GM23338 (cell line): ENCODE measurements at regions not wholly inside any gene's neighbourhood (a gene's known extent, or its start where the extent isn't known, plus 50 kb on each side); places are given as distances from the start of the nearest gene placed in this dataset.

Experiments
- ATAC-seq: fragments of 200-7000 bp; cut with Tn5 transposase; 3 replicates; pipeline ENCODE4 v1.9.1; 2020
- DNase-seq: peaks from one replicate; pipeline ENCODE4 v3.0.0-alpha.2; 2015; ENCODE audit warnings: low spot score
- H2AFZ ChIP-seq: fragments of 200-600 bp; sonication (generic); 2 replicates; pipeline ENCODE4 v1.8.0; 2016; ENCODE audit warnings: antibody characterized with exemption, mild to moderate bottlenecking, moderate library complexity
- H3F3A ChIP-seq: fragments of 200-600 bp; sonication (generic); replicated peaks from 2 replicates; pipeline ENCODE4 v1.8.0; 2017; ENCODE audit warnings: antibody characterized with exemption, mixed run types, low read depth
- H3K27ac ChIP-seq: fragments of 200-600 bp; sonication (generic); 2 replicates; pipeline ENCODE4 v1.6.1; 2016; ENCODE audit warnings: low read depth
- H3K27me3 ChIP-seq: fragments of 200-600 bp; sonication (generic); 2 replicates; pipeline ENCODE4 v1.8.0; 2016; ENCODE audit warnings: mild to moderate bottlenecking, mixed run types, moderate library complexity; ENCODE audit not compliant: insufficient read depth
- H3K36me3 ChIP-seq: fragments of 200-600 bp; sonication (generic); 2 replicates; pipeline ENCODE4 v1.8.0; 2016; ENCODE audit warnings: mild to moderate bottlenecking; ENCODE audit not compliant: insufficient read depth
- H3K4me1 ChIP-seq: fragments of 200-600 bp; sonication (generic); 2 replicates; pipeline ENCODE4 v1.8.0; 2016; ENCODE audit warnings: mild to moderate bottlenecking, moderate library complexity; ENCODE audit not compliant: insufficient read depth
- H3K4me2 ChIP-seq: fragments of 200-600 bp; sonication (generic); 2 replicates; pipeline ENCODE4 v1.7.1; 2017; ENCODE audit warnings: mixed run types
- H3K4me3 ChIP-seq: fragments of 200-600 bp; sonication (generic); 2 replicates; pipeline ENCODE4 v1.6.1; 2016; ENCODE audit warnings: mixed run types
- H3K79me2 ChIP-seq: fragments of 200-600 bp; sonication (generic); replicated peaks from 2 replicates; pipeline ENCODE4 v1.8.0; 2017; ENCODE audit warnings: mild to moderate bottlenecking; ENCODE audit not compliant: insufficient read depth
- H3K9me2 ChIP-seq: fragments of 200-600 bp; sonication (generic); 2 replicates; pipeline ENCODE4 v1.8.0; 2017; ENCODE audit not compliant: insufficient read depth
- H4K20me1 ChIP-seq: fragments of 200-600 bp; sonication (generic); replicated peaks from 2 replicates; pipeline ENCODE4 v1.8.0; 2017; ENCODE audit warnings: mild to moderate bottlenecking; ENCODE audit not compliant: insufficient read depth
- H3K27ac Mint-ChIP-seq: 2 replicates; pipeline ENCODE4 v1.8.0; 2020; ENCODE audit warnings: inconsistent platforms, mild to moderate bottlenecking, moderate library complexity, mixed read lengths
- H3K27me3 Mint-ChIP-seq: 3 replicates; pipeline ENCODE4 v1.8.0; 2022; ENCODE audit warnings: low read depth, mild to moderate bottlenecking, moderate library complexity, mixed read lengths, inconsistent platforms; ENCODE audit not compliant: insufficient read depth, poor library complexity
- H3K36me3 Mint-ChIP-seq: 3 replicates; pipeline ENCODE4 v1.8.0; 2021; ENCODE audit warnings: low read depth, mild to moderate bottlenecking, inconsistent platforms, moderate library complexity, mixed read lengths
- H3K4me1 Mint-ChIP-seq: 3 replicates; pipeline ENCODE4 v1.8.0; 2020; ENCODE audit warnings: mild to moderate bottlenecking, inconsistent platforms, mixed read lengths
- H3K4me3 Mint-ChIP-seq: 3 replicates; pipeline ENCODE4 v1.8.0; 2021; ENCODE audit warnings: moderate library complexity, mild to moderate bottlenecking, inconsistent platforms, mixed read lengths
- H3K9me3 Mint-ChIP-seq: 3 replicates; pipeline ENCODE4 v1.8.0; 2020; ENCODE audit warnings: moderate library complexity, mild to moderate bottlenecking, inconsistent platforms, mixed read lengths
- EZH2phosphoT487 ChIP-seq: fragments of 200-600 bp; sonication (generic); IDR thresholded peaks from one replicate; pipeline ENCODE4 v1.8.1; 2018; ENCODE audit warnings: antibody characterized with exemption; ENCODE audit not compliant: unreplicated experiment
- JUNB ChIP-seq: IDR thresholded peaks from one replicate; pipeline ENCODE4 v1.6.1; 2016; ENCODE audit warnings: antibody characterized with exemption; ENCODE audit not compliant: unreplicated experiment
- POLR2AphosphoS5 ChIP-seq: IDR thresholded peaks from 2 replicates; pipeline ENCODE4 v1.6.1; 2016; ENCODE audit warnings: antibody characterized with exemption, low read depth
- ZNF114 ChIP-seq: fragments of 250-450 bp; sonication (Bioruptor Pico); IDR thresholded peaks from 2 replicates; pipeline ENCODE4 v1.5.0; 2020; ENCODE audit warnings: mild to moderate bottlenecking, moderate library complexity
- ZNF331 ChIP-seq: fragments of 250-450 bp; sonication (Bioruptor Pico); IDR thresholded peaks from 2 replicates; pipeline ENCODE4 v1.5.0; 2020; ENCODE audit warnings: low read depth, mild to moderate bottlenecking, moderate library complexity
- TF ChIP-seq, protein P1 (sequence below): fragments of 250-450 bp; sonication (Bioruptor Pico); IDR thresholded peaks from 2 replicates; pipeline ENCODE4 v1.5.0; 2020; ENCODE audit warnings: mild to moderate bottlenecking, moderate library complexity
- TF ChIP-seq, protein P2 (sequence below), 2 experiments: fragments of 200-600 bp in 1 of 2; sonication (generic) in 1 of 2; conservative IDR thresholded peaks; 2 replicates each; pipeline versions ENCODE4 v1.5.1 to v1.6.1; 2016 to 2017; ENCODE audit warnings: antibody characterized with exemption in 2 of 2, low read depth in 2 of 2, mild to moderate bottlenecking in 2 of 2, moderate library complexity in 1 of 2
- TF ChIP-seq, protein P3 (sequence below): IDR thresholded peaks from one replicate; pipeline ENCODE4 v1.6.1; 2018; ENCODE audit warnings: antibody characterized with exemption; ENCODE audit not compliant: unreplicated experiment

DNA sequence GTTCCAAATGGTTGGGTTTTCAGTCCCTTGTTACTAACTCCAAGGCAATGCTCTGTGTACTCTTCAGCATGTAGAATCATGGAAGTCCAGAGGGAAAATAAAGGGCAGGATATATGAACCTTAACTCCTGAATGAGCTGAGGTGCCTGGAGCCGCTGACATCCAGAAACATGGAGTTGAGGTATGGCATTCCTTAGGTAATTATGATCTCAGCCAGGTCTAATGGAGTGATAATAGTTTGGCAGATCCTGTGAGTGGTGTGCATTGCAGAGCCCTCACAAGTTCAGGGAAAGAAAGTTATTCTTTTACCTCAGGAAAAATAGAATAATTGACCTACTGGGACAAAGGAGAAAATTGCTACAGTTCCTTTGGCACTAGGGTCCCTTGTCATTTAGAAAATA, 369.1 kb downstream of the ZNF608 start:
- H3K27ac Mint-ChIP-seq: no peak overlapping the region
- no peaks in the 10 kb centered on the region for H4K20me1 ChIP-seq
- H3K4me3 Mint-ChIP-seq: no peak overlapping the region
- TF ChIP-seq, protein P1, sequence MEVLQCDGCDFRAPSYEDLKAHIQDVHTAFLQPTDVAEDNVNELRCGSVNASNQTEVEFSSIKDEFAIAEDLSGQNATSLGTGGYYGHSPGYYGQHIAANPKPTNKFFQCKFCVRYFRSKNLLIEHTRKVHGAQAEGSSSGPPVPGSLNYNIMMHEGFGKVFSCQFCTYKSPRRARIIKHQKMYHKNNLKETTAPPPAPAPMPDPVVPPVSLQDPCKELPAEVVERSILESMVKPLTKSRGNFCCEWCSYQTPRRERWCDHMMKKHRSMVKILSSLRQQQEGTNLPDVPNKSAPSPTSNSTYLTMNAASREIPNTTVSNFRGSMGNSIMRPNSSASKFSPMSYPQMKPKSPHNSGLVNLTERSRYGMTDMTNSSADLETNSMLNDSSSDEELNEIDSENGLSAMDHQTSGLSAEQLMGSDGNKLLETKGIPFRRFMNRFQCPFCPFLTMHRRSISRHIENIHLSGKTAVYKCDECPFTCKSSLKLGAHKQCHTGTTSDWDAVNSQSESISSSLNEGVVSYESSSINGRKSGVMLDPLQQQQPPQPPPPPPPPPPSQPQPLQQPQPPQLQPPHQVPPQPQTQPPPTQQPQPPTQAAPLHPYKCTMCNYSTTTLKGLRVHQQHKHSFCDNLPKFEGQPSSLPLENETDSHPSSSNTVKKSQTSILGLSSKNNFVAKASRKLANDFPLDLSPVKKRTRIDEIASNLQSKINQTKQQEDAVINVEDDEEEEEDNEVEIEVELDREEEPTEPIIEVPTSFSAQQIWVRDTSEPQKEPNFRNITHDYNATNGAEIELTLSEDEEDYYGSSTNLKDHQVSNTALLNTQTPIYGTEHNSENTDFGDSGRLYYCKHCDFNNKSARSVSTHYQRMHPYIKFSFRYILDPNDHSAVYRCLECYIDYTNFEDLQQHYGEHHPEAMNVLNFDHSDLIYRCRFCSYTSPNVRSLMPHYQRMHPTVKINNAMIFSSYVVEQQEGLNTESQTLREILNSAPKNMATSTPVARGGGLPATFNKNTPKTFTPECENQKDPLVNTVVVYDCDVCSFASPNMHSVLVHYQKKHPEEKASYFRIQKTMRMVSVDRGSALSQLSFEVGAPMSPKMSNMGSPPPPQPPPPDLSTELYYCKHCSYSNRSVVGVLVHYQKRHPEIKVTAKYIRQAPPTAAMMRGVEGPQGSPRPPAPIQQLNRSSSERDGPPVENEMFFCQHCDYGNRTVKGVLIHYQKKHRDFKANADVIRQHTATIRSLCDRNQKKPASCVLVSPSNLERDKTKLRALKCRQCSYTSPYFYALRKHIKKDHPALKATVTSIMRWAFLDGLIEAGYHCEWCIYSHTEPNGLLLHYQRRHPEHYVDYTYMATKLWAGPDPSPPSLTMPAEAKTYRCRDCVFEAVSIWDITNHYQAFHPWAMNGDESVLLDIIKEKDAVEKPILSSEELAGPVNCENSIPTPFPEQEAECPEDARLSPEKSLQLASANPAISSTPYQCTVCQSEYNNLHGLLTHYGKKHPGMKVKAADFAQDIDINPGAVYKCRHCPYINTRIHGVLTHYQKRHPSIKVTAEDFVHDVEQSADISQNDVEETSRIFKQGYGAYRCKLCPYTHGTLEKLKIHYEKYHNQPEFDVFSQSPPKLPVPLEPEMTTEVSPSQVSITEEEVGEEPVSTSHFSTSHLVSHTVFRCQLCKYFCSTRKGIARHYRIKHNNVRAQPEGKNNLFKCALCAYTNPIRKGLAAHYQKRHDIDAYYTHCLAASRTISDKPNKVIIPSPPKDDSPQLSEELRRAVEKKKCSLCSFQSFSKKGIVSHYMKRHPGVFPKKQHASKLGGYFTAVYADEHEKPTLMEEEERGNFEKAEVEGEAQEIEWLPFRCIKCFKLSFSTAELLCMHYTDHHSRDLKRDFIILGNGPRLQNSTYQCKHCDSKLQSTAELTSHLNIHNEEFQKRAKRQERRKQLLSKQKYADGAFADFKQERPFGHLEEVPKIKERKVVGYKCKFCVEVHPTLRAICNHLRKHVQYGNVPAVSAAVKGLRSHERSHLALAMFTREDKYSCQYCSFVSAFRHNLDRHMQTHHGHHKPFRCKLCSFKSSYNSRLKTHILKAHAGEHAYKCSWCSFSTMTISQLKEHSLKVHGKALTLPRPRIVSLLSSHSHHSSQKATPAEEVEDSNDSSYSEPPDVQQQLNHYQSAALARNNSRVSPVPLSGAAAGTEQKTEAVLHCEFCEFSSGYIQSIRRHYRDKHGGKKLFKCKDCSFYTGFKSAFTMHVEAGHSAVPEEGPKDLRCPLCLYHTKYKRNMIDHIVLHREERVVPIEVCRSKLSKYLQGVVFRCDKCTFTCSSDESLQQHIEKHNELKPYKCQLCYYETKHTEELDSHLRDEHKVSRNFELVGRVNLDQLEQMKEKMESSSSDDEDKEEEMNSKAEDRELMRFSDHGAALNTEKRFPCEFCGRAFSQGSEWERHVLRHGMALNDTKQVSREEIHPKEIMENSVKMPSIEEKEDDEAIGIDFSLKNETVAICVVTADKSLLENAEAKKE (CRISPR knock-in tag): no peak
- TF ChIP-seq, protein P2, sequence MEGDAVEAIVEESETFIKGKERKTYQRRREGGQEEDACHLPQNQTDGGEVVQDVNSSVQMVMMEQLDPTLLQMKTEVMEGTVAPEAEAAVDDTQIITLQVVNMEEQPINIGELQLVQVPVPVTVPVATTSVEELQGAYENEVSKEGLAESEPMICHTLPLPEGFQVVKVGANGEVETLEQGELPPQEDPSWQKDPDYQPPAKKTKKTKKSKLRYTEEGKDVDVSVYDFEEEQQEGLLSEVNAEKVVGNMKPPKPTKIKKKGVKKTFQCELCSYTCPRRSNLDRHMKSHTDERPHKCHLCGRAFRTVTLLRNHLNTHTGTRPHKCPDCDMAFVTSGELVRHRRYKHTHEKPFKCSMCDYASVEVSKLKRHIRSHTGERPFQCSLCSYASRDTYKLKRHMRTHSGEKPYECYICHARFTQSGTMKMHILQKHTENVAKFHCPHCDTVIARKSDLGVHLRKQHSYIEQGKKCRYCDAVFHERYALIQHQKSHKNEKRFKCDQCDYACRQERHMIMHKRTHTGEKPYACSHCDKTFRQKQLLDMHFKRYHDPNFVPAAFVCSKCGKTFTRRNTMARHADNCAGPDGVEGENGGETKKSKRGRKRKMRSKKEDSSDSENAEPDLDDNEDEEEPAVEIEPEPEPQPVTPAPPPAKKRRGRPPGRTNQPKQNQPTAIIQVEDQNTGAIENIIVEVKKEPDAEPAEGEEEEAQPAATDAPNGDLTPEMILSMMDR (conservative IDR thresholded peaks at IDR 0.05; ENCODE audit: low read depth in 2 of 2): no peak
- TF ChIP-seq POLR2AphosphoS5 (no peak), ZNF114 (CRISPR knock-in tag) (no peak), ZNF331 (CRISPR knock-in tag) (no peak), JUNB (no peak), EZH2phosphoT487 (no peak)
- TF ChIP-seq, protein P3, sequence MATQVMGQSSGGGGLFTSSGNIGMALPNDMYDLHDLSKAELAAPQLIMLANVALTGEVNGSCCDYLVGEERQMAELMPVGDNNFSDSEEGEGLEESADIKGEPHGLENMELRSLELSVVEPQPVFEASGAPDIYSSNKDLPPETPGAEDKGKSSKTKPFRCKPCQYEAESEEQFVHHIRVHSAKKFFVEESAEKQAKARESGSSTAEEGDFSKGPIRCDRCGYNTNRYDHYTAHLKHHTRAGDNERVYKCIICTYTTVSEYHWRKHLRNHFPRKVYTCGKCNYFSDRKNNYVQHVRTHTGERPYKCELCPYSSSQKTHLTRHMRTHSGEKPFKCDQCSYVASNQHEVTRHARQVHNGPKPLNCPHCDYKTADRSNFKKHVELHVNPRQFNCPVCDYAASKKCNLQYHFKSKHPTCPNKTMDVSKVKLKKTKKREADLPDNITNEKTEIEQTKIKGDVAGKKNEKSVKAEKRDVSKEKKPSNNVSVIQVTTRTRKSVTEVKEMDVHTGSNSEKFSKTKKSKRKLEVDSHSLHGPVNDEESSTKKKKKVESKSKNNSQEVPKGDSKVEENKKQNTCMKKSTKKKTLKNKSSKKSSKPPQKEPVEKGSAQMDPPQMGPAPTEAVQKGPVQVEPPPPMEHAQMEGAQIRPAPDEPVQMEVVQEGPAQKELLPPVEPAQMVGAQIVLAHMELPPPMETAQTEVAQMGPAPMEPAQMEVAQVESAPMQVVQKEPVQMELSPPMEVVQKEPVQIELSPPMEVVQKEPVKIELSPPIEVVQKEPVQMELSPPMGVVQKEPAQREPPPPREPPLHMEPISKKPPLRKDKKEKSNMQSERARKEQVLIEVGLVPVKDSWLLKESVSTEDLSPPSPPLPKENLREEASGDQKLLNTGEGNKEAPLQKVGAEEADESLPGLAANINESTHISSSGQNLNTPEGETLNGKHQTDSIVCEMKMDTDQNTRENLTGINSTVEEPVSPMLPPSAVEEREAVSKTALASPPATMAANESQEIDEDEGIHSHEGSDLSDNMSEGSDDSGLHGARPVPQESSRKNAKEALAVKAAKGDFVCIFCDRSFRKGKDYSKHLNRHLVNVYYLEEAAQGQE: no peak
- H2AFZ ChIP-seq: peak overlapping the region; percentile 56; the same call in 1 of the 2 replicates
- H3K9me3 Mint-ChIP-seq: peaks cover 13% of the 10 kb centered on the region
- no peak for ATAC-seq
- peaks cover 14% of the 10 kb centered on the region for H3K36me3 Mint-ChIP-seq
- H3F3A ChIP-seq: no peaks in the 10 kb centered on the region
- H3K9me2 ChIP-seq: no peaks in the 10 kb centered on the region; the same call in 1 of the 2 replicates
- no peaks in the 10 kb centered on the region for H3K79me2 ChIP-seq
- H3K27me3 ChIP-seq: no peaks in the 10 kb centered on the region
- H3K4me3 ChIP-seq: no peak overlapping the region
- no peak overlapping the region for H3K27ac ChIP-seq
- peaks cover 7% of the 10 kb centered on the region for H3K27me3 Mint-ChIP-seq
- no peak overlapping the region for H3K4me2 ChIP-seq
- peaks cover 6% of the 10 kb centered on the region; the same call in 1 of the 2 replicates for H3K4me1 ChIP-seq
- H3K36me3 ChIP-seq: peaks cover 9% of the 10 kb centered on the region; the same call in 1 of the 2 replicates
- peaks cover 6% of the 10 kb centered on the region; the same call in 1 of the 3 replicates for H3K4me1 Mint-ChIP-seq
- DNase-seq: no peak
